ENCODE measurements at regions not wholly inside any gene's neighbourhood (a gene's known extent, or its start where the extent isn't known, plus 50 kb on each side); places are given as distances from the start of the nearest gene placed in this dataset.

- DNase-seq: no peak
Observed at GRCh38 chr4:188867796-188868195, 728.6 kb downstream of the TRIML1 start.

GRCh38 chr4:188869581-188869980, 730.3 kb downstream of the TRIML1 start:
- no peak for DNase-seq

DNA sequence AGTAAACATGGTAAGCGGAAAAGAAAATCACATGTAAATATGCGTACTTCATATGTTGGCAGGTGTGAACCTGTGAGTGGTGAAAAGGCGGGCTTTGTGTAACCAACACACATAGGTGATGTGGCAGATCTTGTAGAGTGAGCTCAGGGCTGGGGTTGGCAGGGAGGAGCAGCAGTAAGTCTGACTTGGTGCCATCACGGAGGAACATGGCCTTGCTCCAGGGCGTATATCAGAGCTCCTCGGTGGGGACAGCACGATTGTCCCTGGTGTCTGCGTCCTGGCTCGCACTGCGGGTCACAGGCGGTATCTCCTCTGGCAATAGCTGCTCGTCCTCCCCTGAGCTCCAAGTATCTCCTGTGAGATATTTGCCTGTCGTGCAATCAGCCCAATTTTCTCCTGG, 733.6 kb downstream of the TRIML1 start:
- no peak for DNase-seq

GRCh38 chr4:188876881-188877280, 737.6 kb downstream of the TRIML1 start:
- no peak for DNase-seq

DNA sequence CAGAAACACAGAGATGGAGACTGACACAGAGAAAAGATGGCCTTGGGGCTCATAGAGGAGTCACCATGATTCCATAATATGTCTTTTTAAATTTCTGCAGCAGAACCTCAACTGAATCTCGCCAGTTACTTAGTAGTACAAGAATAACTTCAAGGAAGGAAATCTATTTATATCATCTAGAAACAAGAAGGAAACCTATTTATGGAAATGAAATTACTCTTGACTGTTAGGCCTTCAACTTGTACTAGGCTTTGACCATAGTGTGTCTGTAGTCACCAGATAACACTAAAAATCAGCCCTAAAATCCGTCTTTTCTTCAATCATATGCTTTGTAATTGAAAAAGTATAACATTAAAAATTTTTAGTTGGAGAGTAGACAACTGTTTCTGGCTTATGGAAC, 740.4 kb downstream of the TRIML1 start:
- DNase-seq: no peak

- DNase-seq: no peak
Observed at GRCh38 chr4:188887905-188888304, 748.7 kb downstream of the TRIML1 start.

GRCh38 chr4:188892837-188893236, 753.6 kb downstream of the TRIML1 start:
- DNase-seq: no peak

- no peak for DNase-seq
Observed at GRCh38 chr4:188903986-188904385, 764.7 kb downstream of the TRIML1 start.

- no peak for DNase-seq
Observed at GRCh38 chr4:188904617-188905016, 765.4 kb downstream of the TRIML1 start.

GRCh38 chr4:188905248-188905647, 766.0 kb downstream of the TRIML1 start:
- no peak for DNase-seq

DNA sequence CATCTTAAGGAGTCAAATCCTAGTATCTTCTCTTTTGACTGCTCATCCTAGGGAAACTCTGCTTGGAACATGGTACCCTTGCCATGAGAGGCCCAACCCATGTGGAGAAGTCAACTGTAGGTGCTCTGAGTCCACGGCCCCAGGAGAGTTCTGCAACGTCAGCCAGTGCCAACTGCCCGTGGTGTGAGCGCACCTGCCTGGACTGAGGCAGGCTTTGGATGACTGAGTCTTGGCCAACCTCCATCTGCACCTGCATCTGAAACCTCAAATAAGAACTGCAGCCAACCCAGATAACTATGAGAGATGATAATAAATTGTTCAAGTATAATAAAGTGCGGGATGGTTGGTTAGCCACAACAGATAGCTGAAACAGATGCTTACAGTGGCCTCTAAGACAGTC, 772.0 kb downstream of the TRIML1 start:
- no peak for DNase-seq

- no peak for DNase-seq
Observed at GRCh38 chr4:188911707-188912106, 772.5 kb downstream of the TRIML1 start.

- no peak for DNase-seq
Observed at GRCh38 chr4:188915175-188915574, 775.9 kb downstream of the TRIML1 start.

DNA sequence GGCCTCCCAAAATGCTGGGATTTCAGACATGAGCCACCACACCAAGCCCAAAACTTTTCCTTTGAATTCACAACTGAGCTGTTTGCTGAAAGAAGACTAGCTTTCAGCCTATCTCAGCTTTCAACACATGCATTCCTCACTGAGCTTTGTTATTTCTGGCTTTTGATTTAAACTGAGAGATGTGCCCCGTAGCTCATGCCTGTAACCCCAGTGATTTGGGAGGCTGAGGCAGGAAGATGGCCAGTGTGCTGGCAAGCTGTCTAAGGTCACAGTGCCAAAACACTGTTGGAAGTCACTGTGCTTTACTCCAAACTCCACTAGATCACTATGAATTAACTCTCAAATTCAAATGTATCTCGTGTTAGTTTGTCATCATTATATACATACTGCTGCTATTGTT, 779.5 kb downstream of the TRIML1 start:
- DNase-seq: no peak

DNA sequence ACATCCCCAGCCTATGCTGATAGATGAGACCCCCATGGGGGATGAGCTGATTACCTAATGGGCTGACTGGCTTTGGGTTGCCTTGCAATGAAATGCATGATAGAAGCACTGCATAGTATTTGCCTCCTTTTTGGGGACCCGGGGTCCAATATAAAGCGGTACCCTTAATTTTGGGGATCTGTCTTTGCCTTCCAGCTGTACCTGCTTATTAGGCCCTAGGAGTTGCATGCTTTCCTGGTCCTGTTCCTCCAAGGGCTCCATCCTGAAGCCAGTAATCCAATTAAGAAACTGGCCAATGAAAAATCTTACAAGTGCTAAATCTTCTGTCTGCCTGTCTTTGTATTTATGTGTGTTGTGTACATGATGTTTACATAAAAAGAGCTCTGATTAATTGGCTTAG, 791.6 kb downstream of the TRIML1 start:
- no peak for DNase-seq

DNA sequence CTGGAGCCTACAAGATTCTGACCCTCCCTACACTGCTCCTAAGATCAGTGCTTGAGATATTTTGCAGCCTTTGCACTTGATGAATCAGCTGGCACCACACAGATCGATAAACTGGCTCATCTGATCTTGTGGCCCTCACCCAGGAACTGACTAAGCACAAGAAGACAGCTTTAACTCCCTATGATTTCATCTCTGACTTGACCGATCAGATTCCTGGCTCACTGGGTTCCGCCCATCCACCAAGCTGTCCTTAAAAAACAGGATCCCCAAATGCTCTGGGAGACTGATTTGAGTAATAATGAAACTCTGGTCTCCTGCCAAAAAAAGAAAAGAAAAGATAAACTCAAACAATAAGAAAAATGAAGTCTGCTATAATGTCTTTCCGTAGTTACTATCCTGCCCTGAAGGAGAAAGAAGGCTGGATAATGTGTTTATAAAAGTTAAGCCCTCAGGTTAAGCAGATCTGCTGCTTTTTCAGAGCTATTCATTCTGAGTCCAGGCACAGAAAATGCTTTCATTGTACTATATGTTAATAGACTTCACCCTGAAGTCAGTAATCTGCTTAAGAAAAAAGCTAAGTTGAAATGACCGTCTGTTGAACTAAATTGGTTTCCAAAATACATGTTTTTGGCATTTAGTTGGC, 795.2 kb downstream of the TRIML1 start:
- DNase-seq: no peak

- no peak for DNase-seq
Observed at GRCh38 chr4:188941524-188942119, 802.4 kb downstream of the TRIML1 start.

DNA sequence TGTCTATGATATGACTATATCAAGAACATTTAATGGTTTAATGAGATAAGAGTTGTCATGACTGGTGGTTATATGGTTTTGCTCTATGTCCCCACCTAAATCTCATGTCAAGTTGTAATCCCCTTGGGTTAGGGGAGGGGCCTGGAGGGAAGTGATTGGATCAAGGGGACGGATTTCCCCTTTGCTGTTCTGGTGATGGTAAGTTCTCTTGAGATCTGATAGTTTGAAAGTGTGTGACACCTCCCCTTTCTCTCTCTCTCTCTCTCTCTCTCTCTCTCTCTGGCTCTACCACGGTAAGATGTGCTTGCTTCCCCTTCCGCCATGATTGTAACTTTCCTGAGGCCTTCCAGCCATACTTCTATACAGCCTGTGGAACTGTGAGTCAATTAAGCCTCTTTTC, 803.4 kb downstream of the TRIML1 start:
- DNase-seq: no peak

DNA sequence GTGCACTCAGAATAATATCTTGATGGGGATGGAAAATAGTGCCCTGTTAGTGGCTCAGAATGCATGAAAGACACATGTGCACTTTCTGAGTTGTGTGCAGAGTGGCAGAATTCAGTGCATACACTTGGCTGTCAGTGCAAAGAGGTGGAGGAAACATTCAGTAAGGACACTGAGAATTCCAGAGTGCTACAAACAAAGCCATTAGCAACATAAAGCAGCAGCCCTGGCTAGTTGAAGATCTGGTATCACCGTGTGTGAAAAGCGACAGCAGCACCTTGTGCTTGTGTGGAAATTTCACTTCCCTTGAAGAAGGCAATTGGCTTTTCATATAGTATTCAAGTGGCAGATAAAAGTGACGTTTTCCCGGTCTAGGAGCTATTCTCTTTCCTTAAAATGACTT, 810.4 kb downstream of the TRIML1 start:
- DNase-seq: no peak

GRCh38 chr4:188955066-188955465, 815.8 kb downstream of the TRIML1 start:
- no peak for DNase-seq

- no peak for DNase-seq
Observed at GRCh38 chr4:188956566-188956965, 817.3 kb downstream of the TRIML1 start.

DNA sequence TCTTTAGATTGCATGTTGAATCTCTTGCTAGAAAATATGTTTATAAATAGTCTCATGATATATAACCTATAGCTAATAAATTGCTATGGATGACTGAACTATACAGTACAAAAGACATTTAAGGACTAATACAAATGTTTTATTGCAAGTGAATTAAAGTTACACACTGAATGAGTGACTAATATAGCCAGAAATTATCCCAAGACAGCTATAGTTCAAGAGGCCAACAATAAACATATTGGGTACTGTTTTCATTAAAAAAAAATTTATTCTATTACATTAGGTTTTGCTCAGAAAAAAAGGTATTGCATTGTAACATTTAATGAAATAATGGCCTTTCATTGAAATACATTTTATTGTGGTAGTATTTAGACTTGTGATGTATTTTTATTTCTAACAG, 819.1 kb downstream of the TRIML1 start:
- DNase-seq: no peak

GRCh38 chr4:188959424-188959823, 820.2 kb downstream of the TRIML1 start:
- no peak for DNase-seq

DNA sequence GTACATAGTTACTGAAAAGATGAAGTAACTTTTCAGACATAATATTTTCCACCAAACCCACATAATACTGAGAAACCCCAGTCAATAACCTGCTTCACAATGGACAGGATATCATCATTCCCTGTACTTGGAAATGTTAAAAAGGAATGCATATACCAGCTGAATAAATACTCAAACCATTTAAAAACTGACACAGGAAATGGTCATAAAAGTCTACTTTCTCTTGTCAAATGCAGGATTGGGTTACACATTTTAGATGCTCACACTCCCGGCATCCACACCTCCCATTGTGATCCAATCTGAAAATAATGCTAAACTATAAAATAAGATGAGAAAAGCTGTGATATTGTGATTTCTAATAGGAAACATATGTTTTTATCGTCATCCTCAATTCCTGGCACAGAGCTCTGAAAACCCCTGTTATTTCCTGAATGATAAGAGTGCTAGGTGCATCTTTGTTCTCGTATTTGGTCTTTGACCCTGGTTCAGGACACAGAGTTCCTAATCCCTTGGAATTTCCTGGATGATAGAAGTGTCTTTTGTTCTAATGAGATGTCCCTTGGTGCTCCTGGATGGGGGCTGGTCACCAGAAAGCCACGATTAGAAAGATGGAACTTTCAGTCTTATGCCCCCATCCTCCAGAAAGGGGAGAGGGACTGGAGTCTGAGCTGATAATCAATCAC, 821.3 kb downstream of the TRIML1 start:
- DNase-seq: no peak

- DNase-seq: no peak
Observed at GRCh38 chr4:188971125-188971524, 831.9 kb downstream of the TRIML1 start.

All from activated naive CD4-positive, alpha-beta T cell (primary cell).